Astrocyte of the spinal cord (primary cell): ENCODE measurements at regions not wholly inside any gene's neighbourhood (a gene's known extent, or its start where the extent isn't known, plus 50 kb on each side); places are given as distances from the start of the nearest gene placed in this dataset.

Experiments
- DNase-seq: peaks from one replicate; pipeline ENCODE4 v3.0.0; 2011; ENCODE audit warnings: low read depth, low spot score
- H3K4me3 ChIP-seq: 2 replicates; pipeline ENCODE4 v1.5.1; 2011; ENCODE audit warnings: low read depth, mild to moderate bottlenecking, low read length, moderate library complexity
- in situ Hi-C: cut with HindIII; loops from 2 replicates; pipeline ENCODE4 v1.10.0; 2017; ENCODE audit warnings: low sequenced_read_pairs
- TF ChIP-seq, protein P1 (sequence below): IDR thresholded peaks from 2 replicates; pipeline ENCODE4 v1.5.1; 2012; ENCODE audit warnings: low read depth, mild to moderate bottlenecking, low read length, inconsistent platforms

DNA sequence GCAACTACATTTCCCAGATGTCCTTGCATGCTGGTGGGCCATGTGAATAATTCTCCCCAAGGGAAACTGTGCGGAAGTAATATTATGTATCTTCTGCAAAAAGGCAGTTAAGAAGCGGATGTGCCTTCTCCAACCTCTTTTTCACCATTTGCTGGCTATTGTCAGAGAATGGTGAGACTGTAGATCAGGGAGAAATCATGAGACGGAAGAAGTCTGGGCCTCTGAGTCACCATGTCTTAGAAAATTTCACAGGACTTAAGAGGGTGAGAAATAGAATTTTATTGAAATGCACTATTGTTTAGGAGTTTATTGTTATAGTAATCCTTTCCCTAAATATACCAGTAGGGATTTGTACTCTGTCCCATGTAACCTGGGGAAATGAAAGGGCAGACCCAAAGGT lies 298.7 kb upstream of the ZC3H12C start:
- TF ChIP-seq, protein P1, sequence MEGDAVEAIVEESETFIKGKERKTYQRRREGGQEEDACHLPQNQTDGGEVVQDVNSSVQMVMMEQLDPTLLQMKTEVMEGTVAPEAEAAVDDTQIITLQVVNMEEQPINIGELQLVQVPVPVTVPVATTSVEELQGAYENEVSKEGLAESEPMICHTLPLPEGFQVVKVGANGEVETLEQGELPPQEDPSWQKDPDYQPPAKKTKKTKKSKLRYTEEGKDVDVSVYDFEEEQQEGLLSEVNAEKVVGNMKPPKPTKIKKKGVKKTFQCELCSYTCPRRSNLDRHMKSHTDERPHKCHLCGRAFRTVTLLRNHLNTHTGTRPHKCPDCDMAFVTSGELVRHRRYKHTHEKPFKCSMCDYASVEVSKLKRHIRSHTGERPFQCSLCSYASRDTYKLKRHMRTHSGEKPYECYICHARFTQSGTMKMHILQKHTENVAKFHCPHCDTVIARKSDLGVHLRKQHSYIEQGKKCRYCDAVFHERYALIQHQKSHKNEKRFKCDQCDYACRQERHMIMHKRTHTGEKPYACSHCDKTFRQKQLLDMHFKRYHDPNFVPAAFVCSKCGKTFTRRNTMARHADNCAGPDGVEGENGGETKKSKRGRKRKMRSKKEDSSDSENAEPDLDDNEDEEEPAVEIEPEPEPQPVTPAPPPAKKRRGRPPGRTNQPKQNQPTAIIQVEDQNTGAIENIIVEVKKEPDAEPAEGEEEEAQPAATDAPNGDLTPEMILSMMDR: no peak
- H3K4me3 ChIP-seq: no peak overlapping the region
- DNase-seq: peak; percentile 18
- in situ Hi-C loops: no loop called here

DNA sequence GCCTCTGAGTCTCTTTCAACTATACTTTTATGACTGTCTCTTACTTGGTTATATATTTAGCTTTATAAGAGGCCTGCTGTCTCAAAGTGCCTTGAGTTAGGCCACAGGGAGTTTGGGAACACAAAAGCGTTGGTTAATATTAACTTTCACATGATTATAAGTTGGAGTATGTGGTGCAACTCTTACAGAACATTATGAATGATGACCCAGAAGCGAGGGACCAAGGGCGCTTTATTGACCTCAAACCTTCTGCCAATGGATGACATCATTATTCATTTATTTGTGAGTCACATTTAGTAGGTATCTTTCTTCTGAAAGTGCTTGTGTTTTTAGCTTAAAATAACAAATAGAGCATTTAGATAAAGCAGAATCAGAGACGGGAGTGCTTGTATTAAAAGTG lies 298.0 kb upstream of the ZC3H12C start:
- in situ Hi-C loops: no loop called here
- no peak overlapping the region for H3K4me3 ChIP-seq
- DNase-seq: peak; percentile 53
- TF ChIP-seq, protein P1: no peak

DNA sequence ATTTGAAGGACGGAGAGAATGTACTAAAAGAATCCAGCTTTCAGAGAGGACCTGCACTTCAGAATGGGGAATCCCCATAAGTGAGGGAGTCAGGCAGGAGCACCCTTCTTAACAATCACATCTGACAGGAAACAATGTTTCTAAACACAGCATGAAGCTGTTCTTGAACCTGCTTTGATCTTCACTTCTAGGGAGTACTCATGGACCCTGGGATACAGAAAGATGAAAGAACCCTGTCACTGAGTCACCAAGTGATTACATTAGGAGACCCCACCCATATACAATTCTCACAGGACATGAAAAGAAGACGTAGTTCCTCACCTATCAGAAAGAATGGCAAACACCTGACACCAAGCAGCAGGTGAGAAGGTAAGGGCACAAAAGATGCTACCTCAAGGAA lies 296.9 kb upstream of the ZC3H12C start:
- no peak for DNase-seq
- H3K4me3 ChIP-seq: no peak overlapping the region
- TF ChIP-seq, protein P1: no peak
- in situ Hi-C loops: no loop called here

DNA sequence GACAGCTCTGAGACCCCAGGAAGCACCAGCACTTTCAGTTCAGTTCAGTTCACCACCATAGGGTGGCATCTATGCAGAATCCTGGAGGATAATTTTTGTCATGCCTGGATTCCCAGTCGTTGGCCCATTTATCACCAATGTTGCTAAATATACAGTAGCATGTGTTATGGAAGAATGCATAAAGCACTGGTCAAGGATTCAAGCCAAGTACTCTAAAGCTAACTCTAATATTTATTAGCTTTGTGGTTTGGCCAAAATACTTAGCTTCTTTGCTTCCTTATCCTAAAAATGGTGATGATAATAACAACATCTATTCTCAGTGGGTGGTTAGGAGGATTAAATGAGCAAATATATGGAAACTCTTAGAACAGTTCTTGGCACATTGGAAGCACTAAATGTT lies 294.7 kb upstream of the ZC3H12C start:
- DNase-seq: no peak
- no peak overlapping the region for H3K4me3 ChIP-seq
- in situ Hi-C loops: no loop called here
- TF ChIP-seq, protein P1: no peak

DNA sequence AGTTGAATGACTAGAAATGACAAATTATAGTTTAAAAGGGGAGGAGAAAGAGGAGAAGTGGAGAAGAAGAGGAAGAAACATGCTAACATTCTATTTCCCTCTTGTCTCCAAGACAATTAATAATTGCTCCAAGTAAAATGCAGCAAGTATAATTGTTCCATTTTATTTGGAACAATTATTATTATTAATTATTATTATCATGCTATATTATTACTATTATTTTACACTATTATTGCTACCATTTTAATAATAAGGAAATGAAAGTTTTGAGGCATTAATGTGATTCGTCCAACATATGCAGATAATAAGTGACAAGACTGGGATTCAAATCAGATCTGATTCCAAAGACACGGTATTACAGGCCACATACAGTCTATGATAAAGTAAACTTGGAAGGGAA lies 293.6 kb upstream of the ZC3H12C start:
- in situ Hi-C loops: no loop called here
- no peak overlapping the region for H3K4me3 ChIP-seq
- TF ChIP-seq, protein P1: no peak
- no peak for DNase-seq

DNA sequence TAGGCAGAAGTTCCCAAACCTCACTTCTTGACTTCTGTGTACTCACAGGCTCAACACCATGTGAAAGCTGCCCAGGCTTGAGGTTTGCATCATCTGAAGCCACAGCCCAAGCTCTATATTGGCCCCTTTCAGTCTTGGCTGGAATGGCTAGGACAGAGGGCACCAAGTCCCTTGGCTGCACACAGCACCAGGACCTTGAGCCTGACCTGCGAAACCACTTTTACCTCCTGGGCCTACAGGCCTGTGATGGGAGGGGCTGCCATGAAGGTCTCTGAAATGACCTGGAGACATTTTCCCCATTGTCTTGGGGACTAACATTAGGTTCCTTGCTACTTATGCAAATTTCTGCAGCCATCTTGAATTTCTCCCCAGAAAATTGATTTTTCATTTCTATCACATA lies 288.3 kb upstream of the ZC3H12C start:
- no peak overlapping the region for H3K4me3 ChIP-seq
- no peak for DNase-seq
- in situ Hi-C loops: no loop called here
- TF ChIP-seq, protein P1: no peak

DNA sequence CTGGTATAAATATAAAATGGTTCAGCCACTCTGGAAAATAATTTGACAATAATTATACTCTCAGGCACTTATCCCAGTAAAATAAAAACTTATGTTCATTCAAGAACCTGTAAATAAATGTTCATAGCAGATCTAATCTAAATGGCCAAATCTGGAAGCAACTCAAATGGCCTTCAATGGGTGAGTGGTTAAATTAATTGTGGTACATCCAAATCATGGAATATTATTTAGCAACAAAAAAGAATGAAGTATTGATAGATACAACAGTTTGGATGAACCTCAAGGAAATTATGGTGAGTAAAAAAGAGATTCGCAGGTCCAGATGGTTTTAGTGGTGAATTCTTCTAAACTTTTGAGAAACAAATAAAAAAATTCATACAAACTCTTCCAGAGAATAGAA lies 287.0 kb upstream of the ZC3H12C start:
- in situ Hi-C loops: no loop called here
- H3K4me3 ChIP-seq: no peak overlapping the region
- DNase-seq: no peak
- TF ChIP-seq, protein P1: no peak
